ENCODE measurements at regions not wholly inside any gene's neighbourhood (a gene's known extent, or its start where the extent isn't known, plus 50 kb on each side); places are given as distances from the start of the nearest gene placed in this dataset.

DNA sequence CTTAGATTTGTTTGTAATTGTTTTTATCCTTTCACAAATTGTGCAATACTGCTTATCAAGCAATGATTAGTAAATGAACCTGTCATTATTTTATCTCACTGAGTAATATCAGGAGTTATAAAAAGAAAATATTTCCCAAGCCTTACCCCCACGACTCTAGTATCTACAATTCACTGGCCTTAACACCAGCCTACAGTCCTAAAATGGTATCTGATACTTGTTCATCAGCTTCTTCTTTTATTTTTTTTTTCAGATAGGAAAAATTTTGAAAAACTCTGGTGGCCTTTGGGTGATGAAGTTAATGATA lies 160.8 kb upstream of the FOXA2 start:
- H3K9me3 ChIP-seq (ENCODE audit: insufficient read depth, low read depth, low read length): no peaks in the 10 kb centered on the region
- H3K27ac ChIP-seq (ENCODE audit: low read length): no peak overlapping the region
- no peak overlapping the region for H3K9ac ChIP-seq (ENCODE audit: low read depth, low read length)
- no peaks in the 10 kb centered on the region for H3K27me3 ChIP-seq (ENCODE audit: insufficient read depth, low read length)
- no peaks in the 10 kb centered on the region for H3K4me1 ChIP-seq (ENCODE audit: insufficient read depth, low read length)
- H3K4me3 ChIP-seq (ENCODE audit: low read length): no peak overlapping the region
- H3K36me3 ChIP-seq (ENCODE audit: insufficient read depth, low read depth, low read length): no peaks in the 10 kb centered on the region

DNA sequence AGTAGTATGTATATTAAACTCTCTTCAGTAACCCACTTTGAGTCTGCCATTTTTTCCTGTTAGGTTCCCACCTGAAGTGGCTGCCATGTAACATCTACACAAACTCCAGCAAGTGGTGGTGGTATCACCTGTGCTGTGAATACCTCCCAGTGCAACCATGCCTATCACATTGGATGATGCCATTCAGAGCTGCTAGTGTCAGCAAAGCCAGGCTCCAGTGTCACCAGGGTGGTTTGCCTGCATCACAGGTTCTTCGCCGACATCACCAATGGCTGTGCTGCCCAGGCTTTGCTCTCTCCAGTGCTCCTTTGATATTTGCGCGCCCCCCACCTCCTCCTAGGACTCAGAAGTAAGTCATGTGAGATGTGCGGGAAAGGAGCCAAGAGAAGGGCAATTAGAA lies 162.6 kb upstream of the FOXA2 start:
- Histone ChIP-seq H3K9me3 (ENCODE audit: insufficient read depth, low read depth, low read length) (no peaks in the 10 kb centered on the region), H3K4me1 (ENCODE audit: insufficient read depth, low read length) (no peaks in the 10 kb centered on the region), H3K27me3 (ENCODE audit: insufficient read depth, low read length) (no peaks in the 10 kb centered on the region), H3K4me3 (ENCODE audit: low read length) (no peak overlapping the region), H3K36me3 (ENCODE audit: insufficient read depth, low read depth, low read length) (no peaks in the 10 kb centered on the region), H3K9ac (ENCODE audit: low read depth, low read length) (no peak overlapping the region), H3K27ac (ENCODE audit: low read length) (no peak overlapping the region)

DNA sequence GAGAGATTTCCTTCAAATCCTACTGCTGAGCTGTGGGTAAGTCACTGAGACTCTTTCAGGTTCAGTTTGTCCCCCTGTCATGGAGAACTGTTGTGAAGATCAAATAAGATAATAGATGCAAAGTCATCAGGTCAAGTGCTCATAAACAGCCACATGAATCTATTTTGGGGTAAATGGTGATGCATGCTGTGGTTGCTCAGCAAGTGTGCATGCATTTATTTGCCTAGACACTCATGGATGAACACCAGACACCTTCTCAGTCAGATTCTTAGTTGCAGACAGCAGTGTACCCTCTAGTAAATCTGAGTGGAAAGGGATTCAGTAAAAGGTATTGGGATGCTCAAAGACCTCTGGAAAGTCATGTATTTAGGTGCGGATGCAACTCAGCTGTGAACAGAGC lies 168.0 kb upstream of the FOXA2 start:
- Histone ChIP-seq H3K4me3 (ENCODE audit: low read length) (no peak overlapping the region), H3K27me3 (ENCODE audit: insufficient read depth, low read length) (no peaks in the 10 kb centered on the region), H3K4me1 (ENCODE audit: insufficient read depth, low read length) (no peaks in the 10 kb centered on the region), H3K9me3 (ENCODE audit: insufficient read depth, low read depth, low read length) (no peaks in the 10 kb centered on the region), H3K27ac (ENCODE audit: low read length) (no peak overlapping the region), H3K9ac (ENCODE audit: low read depth, low read length) (no peak overlapping the region), H3K36me3 (ENCODE audit: insufficient read depth, low read depth, low read length) (no peaks in the 10 kb centered on the region)

DNA sequence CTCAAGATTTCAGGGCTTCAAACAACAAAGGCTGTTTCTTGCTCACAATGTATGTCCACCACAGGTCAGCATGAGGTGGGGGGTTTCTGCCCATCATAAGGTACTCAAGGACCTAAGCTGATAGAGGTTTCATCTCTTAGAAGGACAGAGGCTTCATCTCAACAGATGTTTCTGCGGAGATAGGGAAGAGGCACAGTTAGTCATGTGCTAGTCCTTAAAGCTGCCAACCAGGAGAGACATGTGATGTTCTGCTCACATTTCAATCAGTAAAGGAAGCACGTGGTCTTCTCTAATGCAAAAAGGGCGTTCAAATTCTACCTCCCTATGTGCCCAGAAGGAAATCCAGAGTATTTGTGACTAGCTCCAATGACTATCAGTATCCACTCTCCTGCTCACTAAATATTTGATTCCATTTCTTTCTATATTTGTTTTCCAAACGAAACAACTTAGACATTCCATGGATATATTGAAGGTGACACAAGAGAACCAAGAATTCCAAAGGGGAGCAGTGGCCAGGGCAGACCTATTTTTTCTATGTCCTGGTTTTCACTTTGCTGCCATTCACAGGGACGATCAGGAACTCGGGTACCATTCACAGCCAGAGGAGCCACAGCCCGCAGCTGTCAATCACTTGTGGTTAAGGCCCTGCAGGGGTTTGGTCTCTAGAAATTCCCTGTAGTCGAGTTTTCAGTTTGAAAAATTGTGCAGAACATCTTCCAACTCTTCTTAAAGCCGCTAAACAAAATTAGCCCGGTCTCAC lies 173.2 kb upstream of the FOXA2 start:
- H3K4me1 ChIP-seq (ENCODE audit: insufficient read depth, low read length): no peaks in the 10 kb centered on the region
- no peaks in the 10 kb centered on the region for H3K9me3 ChIP-seq (ENCODE audit: insufficient read depth, low read depth, low read length)
- no peaks in the 10 kb centered on the region for H3K36me3 ChIP-seq (ENCODE audit: insufficient read depth, low read depth, low read length)
- H3K27me3 ChIP-seq (ENCODE audit: insufficient read depth, low read length): no peaks in the 10 kb centered on the region
- no peak overlapping the region for H3K4me3 ChIP-seq (ENCODE audit: low read length)
- H3K27ac ChIP-seq (ENCODE audit: low read length): no peak overlapping the region
- H3K9ac ChIP-seq (ENCODE audit: low read depth, low read length): no peak overlapping the region

DNA sequence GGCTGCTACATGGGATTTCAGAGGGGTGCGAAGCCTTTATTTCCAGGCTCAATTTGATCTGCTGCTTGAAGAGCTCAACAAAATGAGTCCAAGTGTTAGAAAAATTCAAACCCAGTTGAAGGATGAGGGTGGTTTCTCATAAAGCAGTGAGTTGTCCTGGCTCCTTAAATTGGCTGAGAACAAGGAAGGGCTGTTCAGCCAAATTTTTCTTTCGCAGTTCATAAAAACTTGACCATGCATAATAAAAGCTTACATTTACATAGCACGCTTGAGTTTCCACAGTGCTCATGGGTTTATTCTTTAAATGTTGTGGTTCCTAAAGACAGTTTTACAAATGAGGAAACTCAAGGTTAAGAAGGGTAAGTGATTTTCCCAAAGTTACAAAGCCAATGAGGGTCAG lies 174.4 kb upstream of the FOXA2 start:
- H3K4me1 ChIP-seq (ENCODE audit: insufficient read depth, low read length): no peaks in the 10 kb centered on the region
- no peaks in the 10 kb centered on the region for H3K36me3 ChIP-seq (ENCODE audit: insufficient read depth, low read depth, low read length)
- no peak overlapping the region for H3K4me3 ChIP-seq (ENCODE audit: low read length)
- H3K9ac ChIP-seq (ENCODE audit: low read depth, low read length): no peak overlapping the region
- H3K27ac ChIP-seq (ENCODE audit: low read length): no peak overlapping the region
- no peaks in the 10 kb centered on the region for H3K27me3 ChIP-seq (ENCODE audit: insufficient read depth, low read length)
- no peaks in the 10 kb centered on the region for H3K9me3 ChIP-seq (ENCODE audit: insufficient read depth, low read depth, low read length)

DNA sequence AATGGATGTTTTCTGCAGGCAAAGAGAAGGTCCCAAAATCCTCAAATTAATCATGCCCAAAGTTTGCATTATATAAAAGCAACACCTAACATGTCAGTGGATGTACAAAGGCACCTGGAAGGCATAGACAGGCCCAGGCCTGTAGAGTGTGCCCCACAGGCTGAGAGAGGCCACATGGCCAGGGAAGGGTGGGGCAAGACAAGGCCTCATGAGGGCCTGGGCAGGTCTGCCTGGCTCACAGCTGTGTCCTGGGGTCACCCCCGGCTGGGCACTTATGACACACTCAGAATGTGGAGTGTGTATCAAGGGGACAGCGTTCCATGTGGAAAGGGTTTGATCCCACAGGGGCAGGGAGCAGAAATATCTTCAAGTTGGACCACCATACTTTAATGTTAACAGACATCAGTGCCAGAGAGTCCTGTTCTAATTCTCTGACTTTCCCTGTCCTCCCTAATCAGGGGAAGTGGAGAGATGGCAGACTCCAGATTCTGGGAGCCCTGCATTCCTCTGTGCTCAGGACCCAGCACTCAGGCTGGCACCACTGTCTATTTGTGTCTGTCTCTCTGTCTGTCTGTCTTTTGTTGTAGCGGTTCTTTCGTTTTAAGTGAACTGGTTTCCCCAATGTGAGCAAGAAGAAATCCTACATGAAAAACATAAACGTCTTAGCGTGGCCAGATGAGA lies 178.3 kb upstream of the FOXA2 start:
- Histone ChIP-seq H3K9me3 (ENCODE audit: insufficient read depth, low read depth, low read length) (no peaks in the 10 kb centered on the region), H3K4me1 (ENCODE audit: insufficient read depth, low read length) (no peaks in the 10 kb centered on the region), H3K27me3 (ENCODE audit: insufficient read depth, low read length) (no peaks in the 10 kb centered on the region), H3K27ac (ENCODE audit: low read length) (no peak overlapping the region), H3K4me3 (ENCODE audit: low read length) (no peak overlapping the region), H3K9ac (ENCODE audit: low read depth, low read length) (no peak overlapping the region), H3K36me3 (ENCODE audit: insufficient read depth, low read depth, low read length) (no peaks in the 10 kb centered on the region)

DNA sequence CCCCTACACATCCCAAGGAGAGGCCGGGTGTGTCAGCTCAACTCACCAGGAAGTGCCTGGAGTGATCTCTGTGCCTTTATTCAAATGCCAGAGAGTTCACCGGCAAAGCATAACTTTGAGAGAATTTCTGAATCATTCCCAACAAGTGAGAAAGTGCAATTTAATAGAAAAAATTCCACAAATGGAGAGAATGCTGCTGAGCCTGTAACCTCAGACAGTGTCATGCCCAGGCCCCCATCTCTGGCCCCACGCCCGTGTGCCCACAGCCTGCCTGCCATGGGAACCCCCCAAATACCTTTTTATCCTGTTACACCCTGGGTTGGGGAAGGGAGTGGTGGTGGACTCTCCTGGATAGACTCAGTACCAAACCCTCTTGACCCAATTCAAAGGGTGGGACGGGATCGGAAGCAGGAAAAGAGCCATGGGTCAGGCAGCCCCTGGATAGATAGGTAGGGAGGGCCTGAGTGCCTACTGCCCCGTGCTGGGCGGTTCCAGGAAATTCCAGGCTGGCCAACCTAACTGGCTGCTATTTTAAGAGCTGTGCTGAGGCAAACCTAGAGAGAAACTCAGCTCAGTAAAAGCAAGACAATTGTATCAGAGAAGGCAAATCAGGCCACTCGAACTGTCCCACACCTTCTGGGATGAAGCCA lies 179.0 kb upstream of the FOXA2 start:
- no peaks in the 10 kb centered on the region for H3K9me3 ChIP-seq (ENCODE audit: insufficient read depth, low read depth, low read length)
- H3K4me3 ChIP-seq (ENCODE audit: low read length): no peak overlapping the region
- no peaks in the 10 kb centered on the region for H3K27me3 ChIP-seq (ENCODE audit: insufficient read depth, low read length)
- no peak overlapping the region for H3K9ac ChIP-seq (ENCODE audit: low read depth, low read length)
- H3K27ac ChIP-seq (ENCODE audit: low read length): no peak overlapping the region
- no peaks in the 10 kb centered on the region for H3K36me3 ChIP-seq (ENCODE audit: insufficient read depth, low read depth, low read length)
- H3K4me1 ChIP-seq (ENCODE audit: insufficient read depth, low read length): no peaks in the 10 kb centered on the region

DNA sequence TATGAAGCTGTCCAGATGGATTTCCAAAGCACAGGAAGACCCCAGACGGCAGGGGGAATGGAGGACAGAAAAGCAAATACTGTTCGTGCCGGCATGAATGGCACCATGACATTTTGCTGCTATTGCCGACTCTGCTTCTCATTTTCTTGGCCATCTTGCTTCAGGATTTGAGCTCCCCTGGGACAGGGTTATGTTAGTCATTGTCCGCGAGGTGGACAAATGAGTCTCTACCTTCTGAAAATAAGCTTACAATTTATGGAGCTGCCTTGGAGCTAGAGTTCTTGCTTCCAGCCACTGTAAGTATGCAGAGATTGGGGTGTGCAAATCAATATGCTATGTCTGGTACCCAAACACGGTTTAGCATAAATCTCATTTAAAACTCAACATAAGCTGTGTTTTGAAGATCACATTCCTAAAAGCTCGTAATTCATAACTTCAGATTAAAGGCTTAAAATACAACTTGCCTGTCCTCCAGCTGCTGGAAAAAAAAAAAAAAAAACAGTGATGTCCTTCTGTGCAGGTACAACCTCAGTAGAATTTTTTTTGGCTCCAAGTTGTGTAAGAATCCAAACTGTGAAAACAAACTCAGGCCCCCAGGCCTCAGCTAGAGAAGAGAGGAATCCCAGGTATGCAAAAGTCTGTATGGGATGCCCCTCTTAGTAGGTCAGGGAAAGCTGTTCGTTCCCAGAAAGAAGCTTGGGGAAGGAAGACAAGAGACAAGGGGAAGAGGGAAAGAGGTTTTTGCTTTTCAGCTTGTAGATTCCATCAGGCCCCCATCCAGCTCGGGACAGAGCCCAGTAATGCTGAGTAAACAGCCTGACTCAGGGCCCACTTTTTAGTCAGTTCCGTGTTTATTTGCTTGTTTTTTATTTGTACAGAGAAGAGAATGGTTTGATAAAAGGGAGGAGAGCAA lies 184.2 kb upstream of the FOXA2 start:
- no peaks in the 10 kb centered on the region for H3K9me3 ChIP-seq (ENCODE audit: insufficient read depth, low read depth, low read length)
- H3K27ac ChIP-seq (ENCODE audit: low read length): no peak overlapping the region
- no peak overlapping the region for H3K9ac ChIP-seq (ENCODE audit: low read depth, low read length)
- H3K27me3 ChIP-seq (ENCODE audit: insufficient read depth, low read length): no peaks in the 10 kb centered on the region
- H3K36me3 ChIP-seq (ENCODE audit: insufficient read depth, low read depth, low read length): no peaks in the 10 kb centered on the region
- H3K4me1 ChIP-seq (ENCODE audit: insufficient read depth, low read length): no peaks in the 10 kb centered on the region
- H3K4me3 ChIP-seq (ENCODE audit: low read length): no peak overlapping the region

DNA sequence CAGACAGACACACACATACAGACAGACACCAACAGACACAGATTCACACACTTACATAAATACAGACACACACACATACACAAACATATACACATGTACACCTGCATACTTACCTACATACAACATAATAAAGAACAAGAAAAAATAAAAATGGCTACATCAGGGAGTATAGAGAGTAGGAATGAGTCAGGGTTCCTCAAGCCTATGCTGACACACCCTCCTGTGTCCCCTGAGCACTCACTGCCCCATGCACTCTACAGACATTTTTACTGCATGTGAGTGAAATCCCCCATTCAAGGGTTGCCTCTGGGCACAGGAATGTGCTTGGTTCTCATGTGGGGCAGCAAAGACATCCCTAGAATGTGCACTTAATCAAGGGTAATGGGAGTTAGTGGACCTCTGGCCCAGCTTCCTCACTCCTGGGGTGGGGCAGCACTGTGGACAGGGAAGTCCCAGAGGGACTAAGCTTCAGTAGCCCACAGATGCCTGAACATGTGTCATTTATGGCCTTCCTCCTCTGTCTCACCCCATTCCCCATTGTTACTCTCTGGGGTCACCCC lies 185.9 kb upstream of the FOXA2 start:
- H3K9ac ChIP-seq (ENCODE audit: low read depth, low read length): no peak overlapping the region

DNA sequence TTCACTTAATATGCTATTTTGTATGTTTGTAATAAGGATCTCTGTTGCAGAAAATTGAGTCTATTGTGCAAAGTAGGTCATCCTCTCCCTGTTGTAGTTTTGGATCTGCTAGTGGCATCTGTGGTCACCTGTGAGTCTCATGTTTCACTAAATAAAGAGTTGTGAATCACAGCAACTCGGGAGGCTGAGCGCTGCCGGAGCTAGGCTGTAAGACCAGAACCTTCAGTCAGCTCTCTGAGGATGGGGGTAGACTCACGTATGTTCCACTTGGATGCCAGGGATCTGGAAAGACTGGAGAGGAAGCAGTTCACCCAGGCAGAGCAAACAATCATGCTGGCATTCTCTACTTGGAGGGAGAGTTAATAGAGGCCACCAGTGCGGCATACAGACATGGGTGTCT lies 187.3 kb upstream of the FOXA2 start:
- Histone ChIP-seq H3K27ac (ENCODE audit: low read length) (no peak overlapping the region), H3K4me1 (ENCODE audit: insufficient read depth, low read length) (no peaks in the 10 kb centered on the region), H3K4me3 (ENCODE audit: low read length) (no peak overlapping the region), H3K9ac (ENCODE audit: low read depth, low read length) (no peak overlapping the region), H3K27me3 (ENCODE audit: insufficient read depth, low read length) (no peaks in the 10 kb centered on the region), H3K36me3 (ENCODE audit: insufficient read depth, low read depth, low read length) (no peaks in the 10 kb centered on the region), H3K9me3 (ENCODE audit: insufficient read depth, low read depth, low read length) (no peaks in the 10 kb centered on the region)

More for the DNA sequence above, 185.9 kb upstream of the FOXA2 start:
- Histone ChIP-seq H3K4me3 (ENCODE audit: low read length) (no peak overlapping the region), H3K4me1 (ENCODE audit: insufficient read depth, low read length) (no peaks in the 10 kb centered on the region), H3K36me3 (ENCODE audit: insufficient read depth, low read depth, low read length) (no peaks in the 10 kb centered on the region), H3K27ac (ENCODE audit: low read length) (no peak overlapping the region), H3K9me3 (ENCODE audit: insufficient read depth, low read depth, low read length) (no peaks in the 10 kb centered on the region), H3K27me3 (ENCODE audit: insufficient read depth, low read length) (no peaks in the 10 kb centered on the region)

DNA sequence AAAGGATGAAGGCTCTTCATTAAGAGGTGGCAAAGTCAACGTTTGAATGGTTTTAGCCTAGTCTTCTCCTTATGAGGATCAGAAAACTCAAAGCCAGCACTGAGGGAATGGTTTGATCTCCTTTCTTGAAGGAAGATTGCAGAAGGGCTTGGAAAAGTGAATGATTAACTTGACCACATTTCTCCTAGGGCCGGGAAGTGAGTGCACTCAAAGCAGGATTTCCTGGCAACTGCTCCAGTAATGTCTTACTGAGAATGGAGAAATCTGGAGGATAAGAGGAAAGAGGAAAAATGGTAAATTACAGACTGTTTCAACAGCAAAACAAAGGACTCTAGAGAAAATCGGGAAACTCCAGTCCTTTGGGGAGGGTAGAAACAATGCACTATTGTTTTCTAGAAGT lies 189.0 kb upstream of the FOXA2 start:
- Histone ChIP-seq H3K9ac (ENCODE audit: low read depth, low read length) (no peak overlapping the region), H3K4me3 (ENCODE audit: low read length) (no peak overlapping the region), H3K9me3 (ENCODE audit: insufficient read depth, low read depth, low read length) (no peaks in the 10 kb centered on the region), H3K27me3 (ENCODE audit: insufficient read depth, low read length) (no peaks in the 10 kb centered on the region), H3K36me3 (ENCODE audit: insufficient read depth, low read depth, low read length) (no peaks in the 10 kb centered on the region), H3K27ac (ENCODE audit: low read length) (no peak overlapping the region), H3K4me1 (ENCODE audit: insufficient read depth, low read length) (no peaks in the 10 kb centered on the region)

Measured in iPS-20b (cell line).